Ovary (tissue), 7 donors: ENCODE measurements at regions not wholly inside any gene's neighbourhood (a gene's known extent, or its start where the extent isn't known, plus 50 kb on each side); places are given as distances from the start of the nearest gene placed in this dataset.

Experiments used
- DNase-seq, 5 donors: peaks; one replicate each; pipeline ENCODE4 v3.0.0-alpha.2; 2019 to 2020
- H3K27ac ChIP-seq, 2 donors: fragments of 200-600 bp; one replicate each; pipeline versions ENCODE4 v1.5.1 to v1.8.0; 2019 to 2022
- H3K27me3 ChIP-seq: fragments of 200-600 bp; one replicate; pipeline ENCODE4 v1.8.0; 2022
- H3K36me3 ChIP-seq: fragments of 200-600 bp; sonication (generic); one replicate; pipeline ENCODE4 v1.5.1; 2019
- H3K4me1 ChIP-seq: one replicate; pipeline ENCODE4 v1.8.1; 2013; ENCODE audit warnings: mild to moderate bottlenecking, moderate library complexity; ENCODE audit not compliant: insufficient read depth
- H3K4me3 ChIP-seq: fragments of 200-600 bp; sonication (generic); one replicate; pipeline ENCODE4 v1.5.1; 2017
- H3K9me3 ChIP-seq, 2 donors: fragments of 200-600 bp in 1 of 2; sonication (generic) in 1 of 2; one replicate each; pipeline versions ENCODE4 v1.5.1 to v1.8.1; 2013 to 2019; ENCODE audit warnings: mild to moderate bottlenecking in 1 of 2, moderate library complexity in 1 of 2
- EP300 ChIP-seq: sonication (generic); formaldehyde crosslinking; IDR thresholded peaks from one replicate; pipeline ENCODE4 v1.6.1; 2017; ENCODE audit warnings: antibody characterized with exemption
- POLR2A ChIP-seq: fragments of 450-650 bp; IDR thresholded peaks from one replicate; pipeline ENCODE4 v1.6.1; 2017; ENCODE audit warnings: antibody characterized with exemption, mild to moderate bottlenecking, moderate library complexity
- WGBS, 3 donors: extraction: QIAGEN DNeasy Blood & Tissue Kit in 1 of 3; methylation state at CpG; one replicate each; pipeline versions ENCODE4 v1.1.5 to v1.1.7; 2013 to 2017; 5-methylcytosine and 5-hydroxymethylcytosine counted together
- intact Hi-C, 4 donors: fragments of 100-400 bp; cut with DNase I; formaldehyde crosslinking; loops; one replicate each; pipeline versions ENCODE4 v1.11.0 to v1.15.1; 2022 to 2023
- TF ChIP-seq, protein P1 (sequence below), 3 donors: fragments of 450-650 bp in 2 of 3; fragments of 200-600 bp in 1 of 3; IDR thresholded peaks; one replicate each; pipeline versions ENCODE4 v1.5.1 to v1.8.0; 2016 to 2022; ENCODE audit warnings: antibody characterized with exemption in 3 of 3, mild to moderate bottlenecking in 1 of 3
- donor health status: DM: no; HTN: no; CAD: no; lungs with moderate emphysema.
- donor health status: DM: no; HTN: no; CAD: no.
- donor health status: Bipolar disorder and iron deficiency.
- donor health status: DM: no; HTN: no; CAD: no.
- donor health status: DM: yes; HTN: yes; CAD: no.

DNA sequence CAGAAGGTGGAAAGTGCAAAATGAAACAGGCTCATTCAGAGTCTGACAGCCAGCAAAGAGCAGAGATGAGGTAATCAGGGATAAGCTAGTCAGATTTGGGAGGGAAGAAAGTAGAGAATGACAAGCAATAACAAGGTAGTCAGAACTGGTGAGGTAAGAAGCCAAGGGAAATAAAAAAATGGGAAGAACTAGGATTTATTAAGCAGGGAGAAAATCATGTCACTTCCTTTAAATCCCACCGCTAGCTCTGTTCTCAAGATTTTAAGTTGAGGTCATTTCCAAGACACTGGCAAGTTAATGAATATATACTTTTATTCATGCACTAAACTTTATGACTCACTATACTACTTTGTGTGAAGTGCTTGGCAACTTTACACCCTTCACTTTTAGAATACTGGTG is 1106.8 kb downstream of the IGSF11 start:
- H3K27ac ChIP-seq = no peak overlapping the region

DNA sequence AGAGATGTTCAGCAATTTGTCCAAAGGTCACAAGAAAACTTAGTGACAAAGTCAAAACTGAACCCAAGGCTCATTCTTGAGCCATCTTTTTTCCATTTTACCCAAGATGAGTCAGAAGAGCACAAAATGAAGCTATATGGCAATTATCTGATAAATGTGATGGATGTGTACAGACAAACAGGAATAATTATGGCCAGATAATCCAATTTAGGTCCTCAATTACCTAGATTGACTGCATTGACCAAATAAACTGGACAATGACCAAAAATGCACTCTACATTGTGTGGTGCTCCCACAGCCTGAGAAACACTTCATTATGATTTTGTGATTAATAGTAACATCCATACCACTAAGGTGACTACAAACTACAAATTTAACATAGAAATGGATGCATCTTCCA is 1105.8 kb downstream of the IGSF11 start:
- H3K36me3 ChIP-seq = no peaks in the 10 kb centered on the region
- no peaks in the 10 kb centered on the region for H3K27me3 ChIP-seq
- no peaks in the 10 kb centered on the region for H3K9me3 ChIP-seq
- H3K4me1 ChIP-seq = no peaks in the 10 kb centered on the region
- H3K27ac ChIP-seq = no peak overlapping the region
- no peak overlapping the region for H3K4me3 ChIP-seq
- TF ChIP-seq POLR2A (no peak), EP300 (no peak)
- TF ChIP-seq, protein P1, sequence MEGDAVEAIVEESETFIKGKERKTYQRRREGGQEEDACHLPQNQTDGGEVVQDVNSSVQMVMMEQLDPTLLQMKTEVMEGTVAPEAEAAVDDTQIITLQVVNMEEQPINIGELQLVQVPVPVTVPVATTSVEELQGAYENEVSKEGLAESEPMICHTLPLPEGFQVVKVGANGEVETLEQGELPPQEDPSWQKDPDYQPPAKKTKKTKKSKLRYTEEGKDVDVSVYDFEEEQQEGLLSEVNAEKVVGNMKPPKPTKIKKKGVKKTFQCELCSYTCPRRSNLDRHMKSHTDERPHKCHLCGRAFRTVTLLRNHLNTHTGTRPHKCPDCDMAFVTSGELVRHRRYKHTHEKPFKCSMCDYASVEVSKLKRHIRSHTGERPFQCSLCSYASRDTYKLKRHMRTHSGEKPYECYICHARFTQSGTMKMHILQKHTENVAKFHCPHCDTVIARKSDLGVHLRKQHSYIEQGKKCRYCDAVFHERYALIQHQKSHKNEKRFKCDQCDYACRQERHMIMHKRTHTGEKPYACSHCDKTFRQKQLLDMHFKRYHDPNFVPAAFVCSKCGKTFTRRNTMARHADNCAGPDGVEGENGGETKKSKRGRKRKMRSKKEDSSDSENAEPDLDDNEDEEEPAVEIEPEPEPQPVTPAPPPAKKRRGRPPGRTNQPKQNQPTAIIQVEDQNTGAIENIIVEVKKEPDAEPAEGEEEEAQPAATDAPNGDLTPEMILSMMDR (IDR thresholded peaks at IDR 0.05) = no peak
- no peak for DNase-seq
- intact Hi-C loops = no loop called here

More for the DNA sequence above, 1106.8 kb downstream of the IGSF11 start:
- H3K36me3 ChIP-seq = no peaks in the 10 kb centered on the region
- H3K4me1 ChIP-seq = no peaks in the 10 kb centered on the region
- no peak overlapping the region for H3K4me3 ChIP-seq
- H3K27me3 ChIP-seq = no peaks in the 10 kb centered on the region
- no peak for DNase-seq
- intact Hi-C loops = no loop called here
- no peaks in the 10 kb centered on the region for H3K9me3 ChIP-seq
- TF ChIP-seq POLR2A (no peak), EP300 (no peak)
- TF ChIP-seq, protein P1 (IDR thresholded peaks at IDR 0.05) = no peak
- 95 to 98% (median 96%) methylated on average over 1 of the region's 1 CpG for WGBS, 3 donors

DNA sequence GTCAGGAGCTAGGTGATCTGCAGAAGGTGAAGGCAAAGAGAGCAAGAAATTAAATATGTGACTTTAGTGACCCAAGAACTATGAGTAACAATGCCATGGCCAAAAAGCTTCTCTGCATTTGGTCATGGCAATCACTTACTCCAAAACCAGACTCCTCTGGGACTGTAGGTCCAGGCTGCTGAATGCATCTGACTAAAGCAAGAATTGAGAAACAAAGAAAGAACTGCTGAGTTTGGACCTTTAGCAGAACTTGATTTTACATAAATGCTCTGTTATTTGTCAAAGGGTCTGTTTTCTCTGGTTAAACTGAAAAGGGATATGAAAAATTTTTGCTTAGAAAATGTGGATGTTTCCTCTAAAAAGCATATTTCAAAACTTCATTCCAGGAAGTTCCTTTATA is 1102.2 kb downstream of the IGSF11 start:
- no peaks in the 10 kb centered on the region for H3K9me3 ChIP-seq
- H3K36me3 ChIP-seq = no peaks in the 10 kb centered on the region
- intact Hi-C loops = no loop called here
- no peak for DNase-seq
- no peak overlapping the region for H3K4me3 ChIP-seq
- TF ChIP-seq, protein P1 (IDR thresholded peaks at IDR 0.05) = no peak
- TF ChIP-seq POLR2A = no peak
- TF ChIP-seq EP300 = no peak
- H3K27ac ChIP-seq = no peak overlapping the region
- no peaks in the 10 kb centered on the region for H3K27me3 ChIP-seq
- H3K4me1 ChIP-seq = no peaks in the 10 kb centered on the region

DNA sequence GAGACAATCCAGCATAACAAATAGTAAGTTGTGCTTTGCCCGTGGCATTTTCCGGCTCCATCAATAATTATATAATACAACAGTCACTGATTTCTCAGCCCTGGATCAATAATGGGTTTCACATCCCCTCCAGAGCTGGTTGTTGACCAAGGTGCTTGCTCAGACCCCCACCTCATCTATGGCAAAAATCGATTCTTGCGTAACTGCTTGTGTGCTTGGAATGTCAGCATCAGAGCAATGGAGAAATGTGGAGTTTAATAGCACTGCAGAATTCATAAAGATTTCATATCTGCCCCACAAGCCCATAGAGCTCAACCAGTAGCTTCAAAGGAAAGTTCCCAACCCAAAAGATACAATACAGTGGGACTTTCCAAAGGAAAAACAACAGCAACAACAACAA is 1098.5 kb downstream of the IGSF11 start:
- DNase-seq = no peak
- H3K4me1 ChIP-seq = no peaks in the 10 kb centered on the region
- H3K27me3 ChIP-seq = no peaks in the 10 kb centered on the region
- no peaks in the 10 kb centered on the region for H3K36me3 ChIP-seq
- no peak overlapping the region for H3K27ac ChIP-seq
- no peak for TF ChIP-seq EP300
- TF ChIP-seq, protein P1 (IDR thresholded peaks at IDR 0.05) = no peak
- TF ChIP-seq POLR2A = no peak
- no peaks in the 10 kb centered on the region for H3K9me3 ChIP-seq
- no peak overlapping the region for H3K4me3 ChIP-seq
- intact Hi-C loops = no loop called here
- WGBS, 3 donors = 91 to 97% (median 93%) methylated on average over 4 of the region's 4 CpGs

DNA sequence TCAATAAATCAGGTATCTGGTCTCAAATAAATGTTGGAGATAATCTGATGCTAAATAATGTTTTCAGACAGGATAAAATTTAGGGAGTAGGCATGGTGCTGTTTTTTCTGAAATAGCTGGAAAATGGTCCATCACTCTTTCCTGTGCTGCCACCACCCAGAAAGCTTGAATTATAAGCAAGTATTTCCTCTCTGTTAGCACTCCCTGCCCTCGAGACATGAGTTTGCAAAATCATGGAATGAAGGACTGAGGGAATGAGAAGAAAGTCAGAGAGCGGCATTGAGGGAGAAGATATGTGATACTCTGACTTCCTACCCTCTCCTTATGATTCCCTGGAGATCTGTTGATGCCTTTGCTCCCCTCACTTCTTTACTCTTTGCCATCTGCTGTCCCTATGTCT is 1095.7 kb downstream of the IGSF11 start:
- intact Hi-C loops = no loop called here
- TF ChIP-seq POLR2A (no peak), EP300 (no peak)
- TF ChIP-seq, protein P1 (IDR thresholded peaks at IDR 0.05) = no peak
- 77 to 85% (median 81%) methylated on average over 2 of the region's 2 CpGs for WGBS, 3 donors
- Histone ChIP-seq H3K4me1 (no peaks in the 10 kb centered on the region), H3K27me3 (no peaks in the 10 kb centered on the region), H3K36me3 (no peaks in the 10 kb centered on the region), H3K4me3 (no peak overlapping the region), H3K27ac (no peak overlapping the region), H3K9me3 (no peaks in the 10 kb centered on the region)
- DNase-seq = no peak
